Activated CD4-positive, alpha-beta T cell treated with anti-CD3 and anti-CD28 coated beads, Interleukin-2, amount 50 U/mL, for 48 hours (primary cell): ENCODE measurements at regions not wholly inside any gene's neighbourhood (a gene's known extent, or its start where the extent isn't known, plus 50 kb on each side); places are given as distances from the start of the nearest gene placed in this dataset.

Experiments
- DNase-seq, 2 experiments: peaks; one replicate each; pipeline ENCODE4 v3.0.0-alpha.2; 2020

DNA sequence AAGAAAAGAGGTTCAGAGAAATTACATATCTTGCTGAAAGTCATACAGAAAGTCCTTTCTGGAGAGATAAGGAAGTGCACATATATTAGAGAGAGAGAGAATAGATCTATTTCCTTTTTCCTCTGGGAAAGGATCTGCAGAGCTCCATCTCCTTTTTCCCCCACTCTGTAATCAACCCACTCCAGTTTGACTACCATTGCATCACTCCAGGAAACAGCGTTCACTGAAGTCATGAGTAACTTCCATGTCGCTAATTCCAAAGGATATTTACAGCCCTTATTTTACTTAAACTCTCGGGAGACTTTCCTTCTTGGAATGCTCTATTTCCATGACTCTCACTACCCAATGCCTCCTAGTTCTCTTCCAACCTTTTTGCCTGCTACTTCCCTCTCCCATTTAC, 72.5 kb upstream of the PARP11 start:
- DNase-seq = no peak

GRCh38 chr12:3944620-3945019, 71.4 kb upstream of the PARP11 start:
- DNase-seq = no peak

DNA sequence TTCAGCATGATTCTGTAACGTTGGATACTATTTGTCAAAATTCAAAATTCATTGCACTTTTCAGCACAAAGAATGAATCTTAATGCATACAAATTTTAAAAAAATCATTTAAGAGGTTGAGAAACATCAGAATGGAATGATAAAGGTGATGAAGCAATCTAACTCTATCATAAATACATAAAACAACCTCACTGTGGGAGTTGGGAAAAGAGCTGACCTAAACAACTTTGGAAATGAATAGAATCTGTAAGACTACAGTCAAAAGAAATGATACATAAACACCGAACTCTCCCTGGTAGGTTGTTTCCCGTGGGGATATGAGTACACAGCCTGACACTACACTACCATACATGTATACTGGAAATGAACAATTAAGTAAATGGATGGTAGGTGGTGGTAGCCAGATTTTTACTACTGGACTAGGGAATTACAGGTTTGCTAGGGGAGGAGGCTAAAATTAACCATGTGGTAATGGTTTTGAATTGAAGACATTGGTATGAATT, 64.9 kb upstream of the PARP11 start:
- DNase-seq = no peak

DNA sequence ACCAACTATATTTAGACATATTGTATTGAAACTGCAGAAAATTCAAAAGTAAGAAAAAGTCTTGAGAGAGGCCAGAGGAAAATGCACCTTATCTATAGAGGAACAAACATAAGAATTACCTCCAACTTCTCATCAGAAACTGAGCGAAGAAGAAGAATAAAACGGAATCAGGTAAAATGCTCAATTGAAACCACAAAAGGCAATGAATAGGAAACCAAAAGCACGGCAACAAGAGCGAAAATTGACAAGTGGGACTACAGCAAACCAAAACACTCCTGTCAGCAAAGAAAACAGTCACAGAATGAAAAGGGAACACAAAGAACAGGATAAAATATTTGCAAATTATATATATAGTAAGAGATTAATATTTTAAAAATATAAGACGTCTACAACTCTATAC, 61.9 kb upstream of the PARP11 start:
- DNase-seq = no peak

GRCh38 chr12:3933819-3934192, 60.6 kb upstream of the PARP11 start:
- DNase-seq = no peak

DNA sequence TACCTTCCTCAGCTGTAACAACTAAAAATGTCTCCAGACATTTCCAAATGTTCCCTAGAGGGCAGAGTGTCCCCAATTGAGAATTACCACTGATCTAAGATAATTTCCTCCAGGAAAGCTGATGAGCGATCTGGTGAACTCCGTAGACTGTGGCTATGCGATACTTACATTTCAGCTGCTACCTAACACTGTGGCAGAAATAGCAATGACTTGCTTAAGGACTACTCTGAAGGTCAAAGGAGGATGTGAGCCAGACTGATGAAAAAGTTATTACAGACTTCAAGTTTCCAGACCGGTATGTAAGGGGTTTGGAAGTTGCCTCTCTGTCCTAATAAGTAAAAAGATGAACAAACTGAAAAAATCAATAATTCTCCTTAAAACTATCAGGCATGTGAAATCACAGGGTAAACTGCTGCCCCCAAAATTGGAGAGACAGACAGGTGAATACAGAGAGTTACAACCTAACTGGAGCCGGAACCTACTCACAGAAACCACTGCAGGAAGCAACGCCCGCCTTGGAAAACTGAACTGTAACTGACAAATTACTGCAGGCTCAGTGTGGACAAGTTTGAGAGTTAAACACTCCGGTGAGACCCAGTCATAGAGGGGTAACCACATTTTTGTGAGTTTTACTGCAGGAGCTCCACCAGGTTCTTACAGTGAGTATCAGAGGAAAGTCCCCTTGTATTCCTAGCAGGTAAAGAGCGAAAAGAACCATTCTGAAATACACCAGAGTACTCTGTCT, 60.0 kb upstream of the PARP11 start:
- no peak for DNase-seq

GRCh38 chr12:3931776-3932175, 58.6 kb upstream of the PARP11 start:
- DNase-seq = no peak

DNA sequence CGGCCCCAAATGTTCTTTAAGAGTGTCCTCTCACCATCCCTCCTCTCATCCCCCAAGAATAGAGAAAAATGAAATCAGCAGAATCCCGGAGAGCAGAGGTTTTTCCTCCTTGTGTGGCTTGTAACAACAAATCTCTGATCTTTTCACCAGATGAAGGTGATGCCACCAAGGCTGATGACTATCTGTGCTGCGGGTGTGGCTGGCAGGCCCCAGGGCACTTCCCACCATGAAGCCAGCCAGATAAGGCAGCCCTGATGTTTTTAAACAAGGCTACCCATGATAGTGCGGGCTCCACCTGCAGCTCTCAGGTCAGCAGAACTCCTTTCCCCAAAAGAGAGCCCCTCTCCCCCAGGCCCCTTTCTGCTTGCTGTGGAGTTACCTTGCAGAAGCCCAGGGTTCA, 58.0 kb upstream of the PARP11 start:
- DNase-seq = no peak

DNA sequence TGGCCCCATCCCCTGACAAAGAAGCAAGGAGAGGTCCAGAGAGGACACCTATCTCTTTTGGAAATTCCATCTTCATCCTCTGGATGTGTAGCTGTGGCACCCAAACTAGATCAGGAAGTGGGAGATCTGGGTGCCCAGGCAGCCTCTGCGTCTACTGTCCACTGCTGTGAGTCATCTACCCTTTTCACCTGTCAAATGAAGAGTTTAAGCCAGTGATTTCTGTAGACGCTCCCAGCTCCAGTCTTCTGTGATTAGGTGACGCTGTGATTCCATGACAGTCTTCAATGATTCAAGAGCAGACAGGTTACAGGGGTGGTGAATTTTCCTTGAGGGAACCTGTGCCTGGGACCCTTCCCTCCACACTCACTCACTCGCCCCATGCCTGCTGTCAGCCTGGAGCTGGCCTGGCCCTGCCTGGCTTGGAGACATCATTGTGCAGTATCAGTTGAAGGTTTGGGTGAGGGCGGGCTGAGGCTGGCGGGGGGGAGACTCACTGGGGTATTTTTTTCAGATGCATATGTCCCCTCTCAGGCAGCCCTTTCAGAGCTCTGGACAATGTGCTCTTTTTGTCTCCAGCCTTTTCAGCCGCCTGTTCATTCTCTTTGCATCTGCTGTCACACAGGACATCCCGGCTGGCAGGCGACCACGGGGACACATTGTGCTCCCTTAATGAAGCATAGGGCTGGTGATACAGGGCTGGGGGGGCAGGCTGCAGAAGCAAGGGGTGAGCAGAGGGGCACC, 56.8 kb upstream of the PARP11 start:
- no peak for DNase-seq

DNA sequence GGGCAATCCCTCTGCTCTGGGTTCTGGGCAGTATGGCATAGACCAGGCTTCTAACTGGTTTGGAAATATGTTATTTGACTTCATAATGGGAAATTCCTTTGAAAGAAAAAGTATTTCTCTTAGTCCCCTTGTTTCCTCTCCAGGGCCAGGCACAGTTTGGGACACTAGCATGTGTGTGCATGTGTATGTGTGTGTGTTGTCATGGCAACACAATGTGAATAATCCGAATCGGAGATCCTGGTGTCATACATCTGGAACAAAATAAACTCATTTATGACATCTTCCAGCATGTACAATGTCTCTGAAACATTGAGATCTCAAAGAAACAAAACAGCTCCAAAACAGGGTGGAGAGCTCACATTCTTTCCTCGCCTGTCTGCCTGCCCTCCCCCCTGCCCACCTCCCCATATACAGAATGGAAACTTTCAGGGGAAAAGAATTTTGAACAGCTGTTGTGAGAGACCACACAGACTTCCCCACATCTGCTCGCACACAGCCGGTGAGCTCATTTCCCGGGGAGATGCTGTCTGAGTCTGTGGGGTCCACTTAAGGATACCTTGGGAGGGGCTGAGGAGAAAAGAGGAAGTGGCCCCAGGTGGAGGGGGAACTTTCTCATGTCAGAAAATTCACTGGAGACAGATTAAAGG, 55.5 kb upstream of the PARP11 start:
- DNase-seq = no peak

- no peak for DNase-seq
Measured at GRCh38 chr12:3925621-3926020, 52.4 kb upstream of the PARP11 start.

- DNase-seq = no peak
Measured at GRCh38 chr12:3924761-3925160, 51.6 kb upstream of the PARP11 start.

DNA sequence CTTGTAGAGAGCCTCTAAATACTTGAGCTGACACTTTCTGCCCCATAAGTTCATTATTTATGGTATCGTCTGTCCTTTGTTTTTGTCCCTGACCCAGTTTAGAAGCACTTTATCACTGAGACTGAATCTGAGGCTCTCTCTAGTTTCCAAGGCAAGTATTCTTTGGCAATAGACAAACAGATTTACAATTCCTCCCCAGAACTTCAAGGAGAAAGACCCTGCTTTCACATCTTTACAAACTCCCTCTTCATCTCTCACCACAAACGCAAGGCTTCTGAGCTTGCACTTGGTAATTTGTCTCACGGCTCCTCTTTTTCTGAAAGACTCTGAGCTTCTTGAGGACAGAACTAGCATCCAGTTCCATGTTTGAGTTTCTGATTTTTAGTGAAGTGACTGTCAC, 49.8 kb upstream of the PARP11 start:
- DNase-seq = no peak
